Hepatocyte (in vitro differentiated cells): ENCODE measurements at regions not wholly inside any gene's neighbourhood (a gene's known extent, or its start where the extent isn't known, plus 50 kb on each side); places are given as distances from the start of the nearest gene placed in this dataset.

Source experiments
- DNase-seq: peaks from one replicate; pipeline ENCODE4 v3.0.0-alpha.2; 2016; ENCODE audit warnings: low spot score
- H2AFZ ChIP-seq: fragments of 200-600 bp; sonication (generic); 2 replicates; pipeline ENCODE4 v1.6.0; 2016; ENCODE audit warnings: antibody characterized with exemption, mild to moderate bottlenecking
- H3K27ac ChIP-seq: fragments of 200-600 bp; sonication (generic); 2 replicates; pipeline ENCODE4 v1.5.1; 2016; ENCODE audit warnings: mild to moderate bottlenecking
- H3K27me3 ChIP-seq: fragments of 200-600 bp; sonication (generic); 2 replicates; pipeline ENCODE4 v1.6.1; 2016
- H3K36me3 ChIP-seq: fragments of 200-600 bp; sonication (generic); replicated peaks from 2 replicates; pipeline ENCODE4 v1.5.1; 2016; ENCODE audit warnings: low read depth; ENCODE audit not compliant: insufficient read depth
- H3K4me1 ChIP-seq: fragments of 200-600 bp; sonication (generic); 2 replicates; pipeline ENCODE4 v1.5.1; 2016; ENCODE audit warnings: mild to moderate bottlenecking, moderate library complexity; ENCODE audit not compliant: insufficient read depth
- H3K4me2 ChIP-seq: fragments of 200-600 bp; sonication (generic); 2 replicates; pipeline ENCODE4 v1.6.0; 2016
- H3K4me3 ChIP-seq: fragments of 200-600 bp; sonication (generic); 2 replicates; pipeline ENCODE4 v1.5.1; 2016; ENCODE audit warnings: mild to moderate bottlenecking
- H3K79me2 ChIP-seq: fragments of 200-600 bp; sonication (generic); 2 replicates; pipeline ENCODE4 v1.6.0; 2017; ENCODE audit warnings: mild to moderate bottlenecking
- H3K9me2 ChIP-seq: fragments of 200-600 bp; sonication (generic); replicated peaks from 2 replicates; pipeline ENCODE4 v1.6.0; 2017; ENCODE audit warnings: mild to moderate bottlenecking; ENCODE audit not compliant: insufficient read depth
- H3K9me3 ChIP-seq: fragments of 200-600 bp; sonication (generic); 2 replicates; pipeline ENCODE4 v1.5.1; 2016; ENCODE audit warnings: low read depth, mild to moderate bottlenecking
- H4K20me1 ChIP-seq: fragments of 200-600 bp; sonication (generic); 2 replicates; pipeline ENCODE4 v1.6.0; 2016; ENCODE audit warnings: mild to moderate bottlenecking; ENCODE audit not compliant: insufficient read depth, poor library complexity, severe bottlenecking
- EZH2 ChIP-seq: fragments of 200-600 bp; sonication (generic); IDR thresholded peaks from 2 replicates; pipeline ENCODE4 v1.6.1; 2016; ENCODE audit warnings: antibody characterized with exemption, mild to moderate bottlenecking, borderline replicate concordance
- EZH2phosphoT487 ChIP-seq: fragments of 200-600 bp; sonication (generic); IDR thresholded peaks from one replicate; pipeline ENCODE4 v1.6.1; 2018; ENCODE audit warnings: antibody characterized with exemption, mild to moderate bottlenecking, low read depth, moderate library complexity; ENCODE audit not compliant: unreplicated experiment, severe bottlenecking
- WGBS: methylation state at CpG from one replicate; pipeline ENCODE4 v1.1.6; 2016; ENCODE audit warnings: low lambda C conversion rate; ENCODE audit errors: missing lambda C conversion rate; 5-methylcytosine and 5-hydroxymethylcytosine counted together
- TF ChIP-seq, protein P1 (sequence below): fragments of 200-600 bp; sonication (generic); IDR thresholded peaks from 2 replicates; pipeline ENCODE4 v1.5.1; 2016; ENCODE audit warnings: antibody characterized with exemption, mild to moderate bottlenecking; ENCODE audit not compliant: poor library complexity

DNA sequence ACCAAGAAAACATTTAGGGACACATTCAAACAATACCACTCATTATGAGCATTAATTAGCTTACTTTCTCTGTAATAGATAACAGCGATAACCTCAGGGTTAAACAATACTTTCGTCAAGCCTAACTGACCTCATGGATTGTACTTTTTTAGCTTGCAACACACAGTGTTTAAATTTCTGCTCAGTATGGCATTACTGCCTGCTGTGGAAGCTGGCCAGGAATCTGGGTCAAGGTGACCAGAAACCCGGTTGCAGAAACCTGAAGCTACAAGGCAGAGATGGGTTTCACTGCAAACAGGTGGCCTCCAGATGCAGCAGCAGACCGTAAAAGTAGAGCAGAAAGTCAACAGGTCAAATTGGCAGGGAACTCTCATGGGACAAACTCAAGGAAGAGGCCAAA lies 123.8 kb upstream of the FHL2 start:
- H4K20me1 ChIP-seq = no peaks in the 10 kb centered on the region
- TF ChIP-seq, protein P1, sequence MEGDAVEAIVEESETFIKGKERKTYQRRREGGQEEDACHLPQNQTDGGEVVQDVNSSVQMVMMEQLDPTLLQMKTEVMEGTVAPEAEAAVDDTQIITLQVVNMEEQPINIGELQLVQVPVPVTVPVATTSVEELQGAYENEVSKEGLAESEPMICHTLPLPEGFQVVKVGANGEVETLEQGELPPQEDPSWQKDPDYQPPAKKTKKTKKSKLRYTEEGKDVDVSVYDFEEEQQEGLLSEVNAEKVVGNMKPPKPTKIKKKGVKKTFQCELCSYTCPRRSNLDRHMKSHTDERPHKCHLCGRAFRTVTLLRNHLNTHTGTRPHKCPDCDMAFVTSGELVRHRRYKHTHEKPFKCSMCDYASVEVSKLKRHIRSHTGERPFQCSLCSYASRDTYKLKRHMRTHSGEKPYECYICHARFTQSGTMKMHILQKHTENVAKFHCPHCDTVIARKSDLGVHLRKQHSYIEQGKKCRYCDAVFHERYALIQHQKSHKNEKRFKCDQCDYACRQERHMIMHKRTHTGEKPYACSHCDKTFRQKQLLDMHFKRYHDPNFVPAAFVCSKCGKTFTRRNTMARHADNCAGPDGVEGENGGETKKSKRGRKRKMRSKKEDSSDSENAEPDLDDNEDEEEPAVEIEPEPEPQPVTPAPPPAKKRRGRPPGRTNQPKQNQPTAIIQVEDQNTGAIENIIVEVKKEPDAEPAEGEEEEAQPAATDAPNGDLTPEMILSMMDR = no peak
- TF ChIP-seq EZH2phosphoT487 (no peak), EZH2 (no peak)
- H3K79me2 ChIP-seq = no peaks in the 10 kb centered on the region
- no peaks in the 10 kb centered on the region for H3K4me1 ChIP-seq
- H3K4me2 ChIP-seq = no peak overlapping the region
- 59% methylated on average over 4 of the region's 4 CpGs for WGBS
- no peak for DNase-seq
- no peaks in the 10 kb centered on the region for H3K36me3 ChIP-seq
- H3K9me3 ChIP-seq = no peaks in the 10 kb centered on the region
- no peak overlapping the region for H2AFZ ChIP-seq
- H3K9me2 ChIP-seq = no peaks in the 10 kb centered on the region
- no peak overlapping the region for H3K4me3 ChIP-seq
- H3K27me3 ChIP-seq = no peaks in the 10 kb centered on the region
- H3K27ac ChIP-seq = no peak overlapping the region

DNA sequence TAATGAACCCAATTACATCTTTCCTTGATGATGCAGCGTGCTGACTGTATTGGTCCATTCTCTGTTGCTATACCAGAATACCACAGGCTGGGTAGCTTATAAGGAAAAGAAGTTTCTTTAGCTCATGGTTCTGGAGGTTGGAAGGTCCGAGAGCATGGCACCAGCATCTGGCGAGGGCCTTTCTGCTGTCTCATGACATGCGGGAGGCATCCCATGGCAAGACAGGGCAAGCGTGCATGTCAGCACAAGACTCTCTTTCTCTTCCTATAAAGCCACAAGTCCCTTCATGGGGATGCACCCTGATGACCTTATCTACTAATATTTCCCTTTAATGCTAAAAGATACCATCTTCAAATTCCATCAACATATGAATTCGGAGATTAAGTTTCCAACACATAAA lies 122.8 kb upstream of the FHL2 start:
- no peaks in the 10 kb centered on the region for H3K36me3 ChIP-seq
- no peaks in the 10 kb centered on the region for H4K20me1 ChIP-seq
- no peak overlapping the region for H2AFZ ChIP-seq
- H3K27ac ChIP-seq = no peak overlapping the region
- H3K9me3 ChIP-seq = no peaks in the 10 kb centered on the region
- 81% methylated on average over 6 of the region's 6 CpGs for WGBS
- H3K27me3 ChIP-seq = no peaks in the 10 kb centered on the region
- no peaks in the 10 kb centered on the region for H3K9me2 ChIP-seq
- no peak overlapping the region for H3K4me2 ChIP-seq
- H3K4me1 ChIP-seq = no peaks in the 10 kb centered on the region
- H3K79me2 ChIP-seq = no peaks in the 10 kb centered on the region
- DNase-seq = no peak
- TF ChIP-seq EZH2 (no peak), EZH2phosphoT487 (no peak)
- TF ChIP-seq, protein P1 = no peak
- H3K4me3 ChIP-seq = no peak overlapping the region

DNA sequence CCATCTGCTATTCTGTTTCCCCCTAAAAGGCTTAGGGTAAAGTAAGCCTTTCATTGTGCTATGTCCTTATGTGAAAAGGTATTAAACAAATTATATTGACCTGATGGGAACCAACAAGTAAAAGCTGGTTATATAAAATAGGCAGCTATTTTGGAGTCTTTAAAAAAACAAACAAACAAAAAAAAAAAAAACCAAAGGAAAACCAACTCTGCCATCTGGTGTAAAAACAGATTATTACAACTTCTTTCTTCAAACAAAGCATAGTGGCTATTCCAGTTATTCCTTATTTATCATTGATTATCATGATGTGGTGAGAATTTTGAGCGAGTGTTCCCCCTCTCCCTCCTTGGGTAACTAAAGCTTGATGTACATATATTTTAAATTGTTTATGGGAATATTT lies 122.3 kb upstream of the FHL2 start:
- 18% methylated on average over 1 of the region's 1 CpG for WGBS
- no peaks in the 10 kb centered on the region for H3K79me2 ChIP-seq
- no peaks in the 10 kb centered on the region for H4K20me1 ChIP-seq
- H3K27me3 ChIP-seq = no peaks in the 10 kb centered on the region
- H2AFZ ChIP-seq = no peak overlapping the region
- H3K36me3 ChIP-seq = no peaks in the 10 kb centered on the region
- no peaks in the 10 kb centered on the region for H3K9me2 ChIP-seq
- H3K27ac ChIP-seq = no peak overlapping the region
- TF ChIP-seq, protein P1 = peak; percentile 69
- TF ChIP-seq EZH2 = no peak
- no peak for DNase-seq
- no peak overlapping the region for H3K4me2 ChIP-seq
- no peaks in the 10 kb centered on the region for H3K9me3 ChIP-seq
- H3K4me1 ChIP-seq = no peaks in the 10 kb centered on the region
- H3K4me3 ChIP-seq = no peak overlapping the region

DNA sequence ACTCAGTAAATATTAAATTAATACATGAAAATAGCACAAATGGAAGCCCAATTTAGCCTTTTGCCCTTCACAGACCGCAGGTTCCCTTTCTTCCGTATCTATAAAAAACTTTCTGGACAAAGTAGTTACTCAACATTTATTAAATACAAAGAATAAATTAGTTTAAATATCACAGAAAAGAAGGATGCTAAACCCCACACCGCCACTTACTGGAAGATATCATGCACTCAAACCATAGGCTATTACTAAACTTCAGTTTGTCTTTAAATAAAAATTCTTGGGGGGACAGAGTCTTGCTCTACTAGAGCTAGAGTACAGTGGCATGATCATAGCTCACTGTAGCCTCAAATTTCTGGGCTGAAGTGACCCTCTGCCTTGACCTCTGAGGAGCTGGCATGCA lies 120.7 kb upstream of the FHL2 start:
- Histone ChIP-seq H3K27me3 (no peaks in the 10 kb centered on the region), H3K9me2 (no peaks in the 10 kb centered on the region), H3K36me3 (no peaks in the 10 kb centered on the region), H3K4me3 (no peak overlapping the region), H3K79me2 (no peaks in the 10 kb centered on the region), H3K4me2 (no peak overlapping the region), H4K20me1 (no peaks in the 10 kb centered on the region), H3K4me1 (no peaks in the 10 kb centered on the region), H3K27ac (no peak overlapping the region), H2AFZ (no peak overlapping the region), H3K9me3 (no peaks in the 10 kb centered on the region)
- no peak for DNase-seq
- TF ChIP-seq EZH2 (no peak), EZH2phosphoT487 (no peak)
- TF ChIP-seq, protein P1 = no peak
- WGBS = 86% methylated on average over 3 of the region's 3 CpGs
